Neuronal stem cell (in vitro differentiated cells): ENCODE measurements at regions not wholly inside any gene's neighbourhood (a gene's known extent, or its start where the extent isn't known, plus 50 kb on each side); places are given as distances from the start of the nearest gene placed in this dataset.
A peak's percentile ranks its signal among the peaks of the same experiment; 100 is the strongest.

Experiments used
- DNase-seq: peaks from one replicate; pipeline ENCODE4 v3.0.0-alpha.2; 2013; ENCODE audit warnings: low spot score
- H2AFZ ChIP-seq: one replicate; pipeline ENCODE4 v1.6.1; 2013; ENCODE audit warnings: mild to moderate bottlenecking, low read length, inconsistent platforms
- H2AK5ac ChIP-seq: 2 replicates; pipeline ENCODE4 v1.6.1; 2013; ENCODE audit warnings: low read depth, mild to moderate bottlenecking, inconsistent platforms, low read length, moderate library complexity, mixed read lengths
- H2BK120ac ChIP-seq: 2 replicates; pipeline ENCODE4 v1.6.1; 2013; ENCODE audit warnings: low read depth, mild to moderate bottlenecking, inconsistent platforms, low read length, moderate library complexity, mixed read lengths
- H2BK12ac ChIP-seq: one replicate; pipeline ENCODE4 v1.6.1; 2013; ENCODE audit warnings: low read length, inconsistent platforms
- H2BK15ac ChIP-seq: 2 replicates; pipeline ENCODE4 v1.6.1; 2013; ENCODE audit warnings: mild to moderate bottlenecking, low read length, inconsistent platforms, mixed read lengths
- H2BK5ac ChIP-seq: one replicate; pipeline ENCODE4 v1.6.1; 2013; ENCODE audit warnings: inconsistent platforms, mild to moderate bottlenecking, low read length, moderate library complexity
- H3K14ac ChIP-seq: one replicate; pipeline ENCODE4 v1.6.1; 2013; ENCODE audit warnings: low read length, inconsistent platforms
- H3K18ac ChIP-seq: 2 replicates; pipeline ENCODE4 v1.6.1; 2013; ENCODE audit warnings: low read length, inconsistent platforms
- H3K23ac ChIP-seq: 2 replicates; pipeline ENCODE4 v1.6.1; 2013; ENCODE audit warnings: low read depth, mild to moderate bottlenecking, mixed read lengths, low read length, inconsistent platforms; ENCODE audit not compliant: poor library complexity
- H3K27ac ChIP-seq: replicated peaks from 3 replicates; pipeline ENCODE4 v1.5.1; 2013; ENCODE audit warnings: low read length, inconsistent platforms
- H3K27me3 ChIP-seq, 3 experiments: 2 replicates each; pipeline ENCODE4 v1.6.1; 2013; ENCODE audit warnings: low read length in 3 of 3, mild to moderate bottlenecking in 2 of 3, inconsistent platforms in 1 of 3, low read depth in 1 of 3, mixed read lengths in 1 of 3, moderate library complexity in 1 of 3; ENCODE audit not compliant: control insufficient read depth in 3 of 3, insufficient read depth in 3 of 3
- H3K36me3 ChIP-seq, 2 donors: replicated peaks in 1 of 2; 2 replicates each; pipeline ENCODE4 v1.6.1; 2013; ENCODE audit warnings: low read length in 2 of 2; ENCODE audit not compliant: control insufficient read depth in 2 of 2, insufficient read depth in 2 of 2
- H3K4ac ChIP-seq: 2 replicates; pipeline ENCODE4 v1.6.1; 2013; ENCODE audit warnings: inconsistent platforms, mild to moderate bottlenecking, low read length, moderate library complexity
- H3K4me1 ChIP-seq, 2 donors: 1 replicate in 1 of 2; 2 replicates in 1 of 2; pipeline ENCODE4 v1.6.1; 2013; ENCODE audit warnings: low read length in 2 of 2, low read depth in 1 of 2; ENCODE audit not compliant: control insufficient read depth in 2 of 2, insufficient read depth in 1 of 2
- H3K4me2 ChIP-seq: one replicate; pipeline ENCODE4 v1.6.1; 2013; ENCODE audit warnings: mild to moderate bottlenecking, low read length, inconsistent platforms; ENCODE audit not compliant: insufficient read depth, poor library complexity, severe bottlenecking
- H3K4me3 ChIP-seq, 2 donors: 2 replicates each; pipeline ENCODE4 v1.5.1; 2013; ENCODE audit warnings: low read length in 2 of 2, mild to moderate bottlenecking in 2 of 2, inconsistent platforms in 1 of 2, moderate library complexity in 1 of 2
- H3K79me1 ChIP-seq: one replicate; pipeline ENCODE4 v1.6.1; 2013; ENCODE audit warnings: low read depth, mild to moderate bottlenecking, inconsistent platforms, low read length, moderate library complexity
- H3K9ac ChIP-seq: one replicate; pipeline ENCODE4 v1.6.1; 2013; ENCODE audit warnings: mild to moderate bottlenecking, low read depth, low read length, inconsistent platforms; ENCODE audit not compliant: poor library complexity
- H3K9me3 ChIP-seq, 2 donors: replicated peaks in 1 of 2; 2 replicates each; pipeline versions ENCODE3 to v1.6.1; 2013; ENCODE audit warnings: low read length in 2 of 2, mild to moderate bottlenecking in 2 of 2, inconsistent platforms in 1 of 2, low read depth in 1 of 2, mixed read lengths in 1 of 2, moderate library complexity in 1 of 2; ENCODE audit not compliant: control insufficient read depth in 2 of 2, insufficient read depth in 1 of 2
- H4K8ac ChIP-seq: one replicate; pipeline ENCODE4 v1.6.1; 2013; ENCODE audit warnings: low read depth, mild to moderate bottlenecking, inconsistent platforms, low read length, moderate library complexity
- H4K91ac ChIP-seq: one replicate; pipeline ENCODE4 v1.6.1; 2013; ENCODE audit warnings: low read length, low read depth, mild to moderate bottlenecking, inconsistent platforms; ENCODE audit not compliant: poor library complexity
- WGBS, 2 donors: extraction: QIAGEN DNeasy Blood & Tissue Kit; methylation state at CpG; one replicate each; pipeline ENCODE4 v1.1.7; 2013; ENCODE audit warnings: missing lambda C conversion rate in 2 of 2, mixed read lengths in 1 of 2; ENCODE audit not compliant: insufficient read length in 2 of 2, insufficient replicate concordance in 1 of 2; ENCODE audit errors: extremely low coverage in 2 of 2; 5-methylcytosine and 5-hydroxymethylcytosine counted together

DNA sequence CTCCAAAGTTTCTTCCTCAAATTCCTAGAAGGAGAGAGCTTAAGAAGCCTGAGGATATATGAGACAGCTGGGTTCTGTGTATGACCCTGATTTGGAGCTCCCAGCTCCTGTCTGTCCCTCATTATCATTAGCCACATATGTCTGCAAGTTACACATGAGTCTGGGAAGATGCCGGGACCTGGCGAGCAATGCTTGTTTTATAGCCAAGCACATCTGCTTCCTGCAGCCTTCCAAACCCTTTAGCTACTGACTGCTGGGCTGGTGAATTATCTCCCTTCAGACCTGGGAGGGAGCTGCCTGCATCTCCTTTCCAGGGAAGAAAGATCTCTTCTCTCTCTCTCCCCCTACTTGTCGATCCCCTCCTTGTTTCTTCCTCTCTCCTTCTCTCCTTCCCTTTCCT, 556.7 kb upstream of the BOD1L1 start:
- H4K8ac ChIP-seq: no peak overlapping the region
- no peak overlapping the region for H3K18ac ChIP-seq
- no peaks in the 10 kb centered on the region for H3K36me3 ChIP-seq
- no peak overlapping the region for H4K91ac ChIP-seq
- no peak overlapping the region for H3K9ac ChIP-seq
- H3K14ac ChIP-seq: no peak overlapping the region
- no peaks in the 10 kb centered on the region for H3K27me3 ChIP-seq
- H2BK12ac ChIP-seq: no peak overlapping the region
- no peaks in the 10 kb centered on the region for H3K79me1 ChIP-seq
- no peak overlapping the region for H3K27ac ChIP-seq
- H2AK5ac ChIP-seq: no peak overlapping the region
- H3K4ac ChIP-seq: no peak overlapping the region
- no peaks in the 10 kb centered on the region for H3K9me3 ChIP-seq
- no CpG with 5 or more reads among the region's 3 CpGs for WGBS, 2 donors
- H3K4me3 ChIP-seq: no peak overlapping the region
- H2BK15ac ChIP-seq: no peak overlapping the region
- H3K4me1 ChIP-seq: no peaks in the 10 kb centered on the region
- peak overlapping the region; percentile 32 for H2AFZ ChIP-seq
- no peak overlapping the region for H2BK120ac ChIP-seq
- no peak overlapping the region for H3K23ac ChIP-seq
- no peak overlapping the region for H3K4me2 ChIP-seq
- DNase-seq: no peak
- H2BK5ac ChIP-seq: no peak overlapping the region

DNA sequence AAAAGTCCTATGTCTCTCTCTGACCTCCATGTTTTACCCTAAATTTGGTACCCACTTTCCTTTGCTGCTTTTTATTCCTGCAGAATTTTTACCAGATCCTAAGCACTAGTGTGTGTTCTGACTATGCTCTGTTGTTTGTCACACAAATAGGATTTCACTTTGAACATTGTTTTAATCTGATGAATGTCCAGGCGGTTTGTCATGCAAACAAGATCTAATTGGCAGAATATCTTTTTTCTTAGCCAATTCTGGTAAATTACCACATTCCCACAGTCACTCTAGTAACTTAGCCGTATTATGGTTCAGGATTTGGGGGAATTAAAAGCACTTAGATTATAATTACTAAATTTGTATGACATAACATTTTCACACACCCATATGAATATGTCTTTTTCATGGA, 557.2 kb upstream of the BOD1L1 start:
- H3K9me3 ChIP-seq: no peaks in the 10 kb centered on the region
- H3K9ac ChIP-seq: no peak overlapping the region

DNA sequence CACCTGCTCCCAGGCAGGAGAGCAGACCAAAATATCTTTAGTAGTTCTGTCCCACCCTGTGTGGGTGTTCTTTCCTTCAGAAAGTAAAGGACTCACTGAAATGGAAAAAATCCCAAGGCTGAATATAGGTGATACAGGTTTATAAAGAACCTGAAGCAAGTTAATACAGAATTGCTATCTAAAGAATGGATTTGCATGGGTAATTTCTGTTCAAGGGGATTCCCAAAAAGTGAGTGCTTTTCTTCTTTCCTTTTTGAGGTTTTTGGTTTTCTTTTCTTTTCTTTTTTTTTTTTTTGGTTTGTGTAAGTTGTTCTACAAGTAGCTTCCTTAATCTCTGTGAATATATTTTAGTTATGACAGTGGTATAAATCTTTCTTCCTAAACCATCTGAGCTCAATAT, 560.7 kb upstream of the BOD1L1 start:
- H3K36me3 ChIP-seq: no peaks in the 10 kb centered on the region
- no peak overlapping the region for H2BK120ac ChIP-seq
- no peaks in the 10 kb centered on the region for H3K4me1 ChIP-seq
- no peak overlapping the region for H3K4me2 ChIP-seq
- no peaks in the 10 kb centered on the region for H3K27me3 ChIP-seq
- H3K27ac ChIP-seq: no peak overlapping the region
- H2BK5ac ChIP-seq: no peak overlapping the region
- no peak overlapping the region for H3K9ac ChIP-seq
- no peak overlapping the region for H3K4ac ChIP-seq
- H3K4me3 ChIP-seq: no peak overlapping the region
- H4K8ac ChIP-seq: no peak overlapping the region
- H2AFZ ChIP-seq: no peak overlapping the region
- H2BK12ac ChIP-seq: no peak overlapping the region
- no peak overlapping the region for H2AK5ac ChIP-seq
- DNase-seq: no peak
- no peaks in the 10 kb centered on the region for H3K79me1 ChIP-seq
- H2BK15ac ChIP-seq: no peak overlapping the region
- no peak overlapping the region for H3K14ac ChIP-seq
- H3K23ac ChIP-seq: no peak overlapping the region
- H4K91ac ChIP-seq: no peak overlapping the region
- no peaks in the 10 kb centered on the region for H3K9me3 ChIP-seq
- no peak overlapping the region for H3K18ac ChIP-seq

More for the DNA sequence above, 557.2 kb upstream of the BOD1L1 start:
- Histone ChIP-seq H3K36me3 (no peaks in the 10 kb centered on the region), H4K8ac (no peak overlapping the region), H3K4me1 (no peaks in the 10 kb centered on the region), H3K23ac (no peak overlapping the region), H3K79me1 (no peaks in the 10 kb centered on the region), H2BK15ac (no peak overlapping the region), H3K4ac (no peak overlapping the region), H2BK5ac (no peak overlapping the region), H4K91ac (no peak overlapping the region), H3K14ac (no peak overlapping the region), H2AFZ (peak overlapping the region; percentile 32), H2AK5ac (no peak overlapping the region), H2BK12ac (no peak overlapping the region), H3K27ac (no peak overlapping the region), H3K4me3 (no peak overlapping the region), H3K27me3 (no peaks in the 10 kb centered on the region), H2BK120ac (no peak overlapping the region), H3K18ac (no peak overlapping the region), H3K4me2 (no peak overlapping the region)
- DNase-seq: no peak
- no CpG with 5 or more reads among the region's 2 CpGs for WGBS, 2 donors

- H3K23ac ChIP-seq: no peak overlapping the region
- H3K9me3 ChIP-seq: no peaks in the 10 kb centered on the region
- H3K4me2 ChIP-seq: no peak overlapping the region
- no peak overlapping the region for H2AFZ ChIP-seq
- no peak overlapping the region for H2BK12ac ChIP-seq
- no peaks in the 10 kb centered on the region for H3K36me3 ChIP-seq
- no peak overlapping the region for H2BK15ac ChIP-seq
- H3K4me1 ChIP-seq: no peaks in the 10 kb centered on the region
- WGBS, 2 donors: no CpG with 5 or more reads among the region's 1 CpG
- no peak overlapping the region for H4K91ac ChIP-seq
- H3K79me1 ChIP-seq: no peaks in the 10 kb centered on the region
- H3K14ac ChIP-seq: no peak overlapping the region
- no peak overlapping the region for H4K8ac ChIP-seq
- DNase-seq: no peak
- H3K27me3 ChIP-seq: no peaks in the 10 kb centered on the region
- H3K9ac ChIP-seq: no peak overlapping the region
- H3K27ac ChIP-seq: no peak overlapping the region
- H2BK5ac ChIP-seq: no peak overlapping the region
- no peak overlapping the region for H2AK5ac ChIP-seq
- no peak overlapping the region for H3K4ac ChIP-seq
- H3K4me3 ChIP-seq: no peak overlapping the region
- H2BK120ac ChIP-seq: no peak overlapping the region
- no peak overlapping the region for H3K18ac ChIP-seq
Measured at GRCh38 chr4:14193601-14194000, 566.1 kb upstream of the BOD1L1 start.
